ENCODE measurements at regions not wholly inside any gene's neighbourhood (a gene's known extent, or its start where the extent isn't known, plus 50 kb on each side); places are given as distances from the start of the nearest gene placed in this dataset.

DNA sequence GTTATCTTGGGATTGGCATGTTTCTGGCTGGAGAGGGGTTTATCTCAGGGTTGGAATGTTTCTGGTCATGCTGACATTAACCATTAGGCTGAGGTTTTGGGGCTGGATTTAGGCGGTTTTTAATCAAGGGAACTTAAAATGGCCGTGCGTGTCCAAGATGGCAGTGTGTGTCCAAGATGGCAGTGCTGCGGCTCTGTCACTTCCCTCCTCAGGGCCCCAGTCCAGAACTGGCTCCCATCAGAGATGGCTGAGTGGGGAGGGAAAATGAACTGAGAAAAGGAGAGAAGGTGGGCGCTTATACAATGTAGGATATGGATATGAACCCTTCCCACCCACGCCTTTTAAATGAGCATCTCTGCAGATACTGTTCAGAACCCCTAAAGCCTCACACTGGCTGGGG, 175.5 kb upstream of the MYT1L start:
- H3K9me3 Mint-ChIP-seq (ENCODE audit: low read depth): peaks cover 9% of the 10 kb centered on the region
- H3K27ac Mint-ChIP-seq: no peak overlapping the region
- TF ChIP-seq, protein P1, sequence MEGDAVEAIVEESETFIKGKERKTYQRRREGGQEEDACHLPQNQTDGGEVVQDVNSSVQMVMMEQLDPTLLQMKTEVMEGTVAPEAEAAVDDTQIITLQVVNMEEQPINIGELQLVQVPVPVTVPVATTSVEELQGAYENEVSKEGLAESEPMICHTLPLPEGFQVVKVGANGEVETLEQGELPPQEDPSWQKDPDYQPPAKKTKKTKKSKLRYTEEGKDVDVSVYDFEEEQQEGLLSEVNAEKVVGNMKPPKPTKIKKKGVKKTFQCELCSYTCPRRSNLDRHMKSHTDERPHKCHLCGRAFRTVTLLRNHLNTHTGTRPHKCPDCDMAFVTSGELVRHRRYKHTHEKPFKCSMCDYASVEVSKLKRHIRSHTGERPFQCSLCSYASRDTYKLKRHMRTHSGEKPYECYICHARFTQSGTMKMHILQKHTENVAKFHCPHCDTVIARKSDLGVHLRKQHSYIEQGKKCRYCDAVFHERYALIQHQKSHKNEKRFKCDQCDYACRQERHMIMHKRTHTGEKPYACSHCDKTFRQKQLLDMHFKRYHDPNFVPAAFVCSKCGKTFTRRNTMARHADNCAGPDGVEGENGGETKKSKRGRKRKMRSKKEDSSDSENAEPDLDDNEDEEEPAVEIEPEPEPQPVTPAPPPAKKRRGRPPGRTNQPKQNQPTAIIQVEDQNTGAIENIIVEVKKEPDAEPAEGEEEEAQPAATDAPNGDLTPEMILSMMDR (IDR thresholded peaks at IDR 0.05; ENCODE audit: unreplicated experiment): no peak
- H3K27me3 Mint-ChIP-seq: peaks cover 11% of the 10 kb centered on the region
- no peak overlapping the region for H3K4me3 Mint-ChIP-seq (ENCODE audit: low read depth)
- no peaks in the 10 kb centered on the region for H3K4me1 Mint-ChIP-seq (ENCODE audit: low read depth)
- no peak for DNase-seq (ENCODE audit: low spot score, unreplicated experiment)
- no peaks in the 10 kb centered on the region for H3K36me3 Mint-ChIP-seq (ENCODE audit: insufficient read depth)

DNA sequence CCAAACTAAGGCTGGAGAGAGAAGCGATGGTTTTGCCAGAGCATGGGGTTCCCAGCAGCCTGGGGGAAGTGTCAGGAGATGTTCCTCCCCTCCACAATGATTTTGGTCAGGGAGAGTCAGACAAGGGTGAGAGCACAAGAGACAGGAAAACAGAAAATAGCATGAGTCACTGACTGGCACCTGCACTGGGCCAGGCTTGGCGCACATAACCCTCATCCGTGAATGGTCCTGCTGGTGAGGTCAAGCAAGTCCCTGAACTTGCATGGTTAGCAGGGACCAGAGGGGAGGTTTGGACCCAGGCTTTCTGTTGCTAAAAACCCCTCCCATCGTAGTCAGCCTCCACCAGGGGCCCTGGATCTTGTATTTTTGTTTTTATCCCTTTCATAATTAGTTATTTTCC, 174.5 kb upstream of the MYT1L start:
- Mint-ChIP-seq H3K4me1 (ENCODE audit: low read depth) (no peaks in the 10 kb centered on the region), H3K4me3 (ENCODE audit: low read depth) (no peak overlapping the region), H3K9me3 (ENCODE audit: low read depth) (peaks cover 9% of the 10 kb centered on the region), H3K27ac (no peak overlapping the region), H3K27me3 (peaks cover 7% of the 10 kb centered on the region), H3K36me3 (ENCODE audit: insufficient read depth) (no peaks in the 10 kb centered on the region)
- TF ChIP-seq, protein P1 (IDR thresholded peaks at IDR 0.05; ENCODE audit: unreplicated experiment): no peak
- no peak for DNase-seq (ENCODE audit: low spot score, unreplicated experiment)

DNA sequence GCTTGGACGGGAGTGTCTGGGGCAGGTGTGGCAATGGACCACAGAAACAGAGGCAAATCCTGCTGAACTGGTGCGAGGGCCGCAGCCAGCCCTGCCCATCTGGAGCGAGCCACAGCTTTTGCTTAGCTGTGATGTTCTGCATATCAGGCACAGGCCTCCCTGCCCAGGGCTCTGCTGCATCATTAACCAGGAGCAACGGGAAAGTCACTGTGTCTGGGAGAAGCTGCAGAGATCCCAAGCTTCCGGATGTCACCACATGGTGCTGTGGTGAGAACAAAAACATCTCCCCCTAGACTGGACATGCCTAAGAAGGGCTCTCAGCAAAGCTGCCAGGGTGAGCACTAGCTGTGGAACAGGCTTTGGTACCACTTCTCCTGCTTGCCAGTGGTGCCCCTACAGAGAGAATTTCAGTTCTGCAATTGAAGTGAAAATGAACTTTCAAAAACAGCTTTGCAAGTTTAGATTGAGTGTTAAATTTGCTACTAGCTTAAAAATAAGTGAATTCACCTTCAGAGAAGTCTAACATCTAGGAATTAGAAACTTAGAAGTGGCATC, 172.9 kb upstream of the MYT1L start:
- peaks cover 7% of the 10 kb centered on the region for H3K27me3 Mint-ChIP-seq
- H3K4me1 Mint-ChIP-seq (ENCODE audit: low read depth): no peaks in the 10 kb centered on the region
- no peaks in the 10 kb centered on the region for H3K36me3 Mint-ChIP-seq (ENCODE audit: insufficient read depth)
- no peak overlapping the region for H3K27ac Mint-ChIP-seq
- H3K9me3 Mint-ChIP-seq (ENCODE audit: low read depth): peaks cover 9% of the 10 kb centered on the region
- no peak overlapping the region for H3K4me3 Mint-ChIP-seq (ENCODE audit: low read depth)
- DNase-seq (ENCODE audit: low spot score, unreplicated experiment): no peak
- TF ChIP-seq, protein P1 (IDR thresholded peaks at IDR 0.05; ENCODE audit: unreplicated experiment): no peak

DNA sequence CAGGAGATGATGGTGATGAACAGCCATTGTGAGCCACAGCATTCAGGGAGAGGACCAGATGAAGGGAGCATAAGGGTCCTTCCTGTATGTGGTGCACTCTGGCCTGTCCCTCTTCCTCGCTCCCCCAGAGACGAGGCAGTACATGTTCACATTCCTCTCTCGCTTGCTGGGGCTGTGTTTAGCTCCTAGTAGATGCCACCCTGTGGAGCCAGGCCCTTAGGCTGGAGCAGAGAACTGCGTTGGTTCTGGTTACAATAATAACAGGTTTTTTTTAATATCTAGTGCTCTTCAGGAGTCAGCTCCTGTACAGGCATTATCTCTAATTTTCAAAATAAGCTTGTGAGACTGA, 171.1 kb upstream of the MYT1L start:
- H3K9me3 Mint-ChIP-seq (ENCODE audit: low read depth): peaks cover 9% of the 10 kb centered on the region
- H3K27me3 Mint-ChIP-seq: peaks cover 7% of the 10 kb centered on the region
- no peak overlapping the region for H3K27ac Mint-ChIP-seq
- DNase-seq (ENCODE audit: low spot score, unreplicated experiment): no peak
- H3K4me1 Mint-ChIP-seq (ENCODE audit: low read depth): no peaks in the 10 kb centered on the region
- no peak overlapping the region for H3K4me3 Mint-ChIP-seq (ENCODE audit: low read depth)
- TF ChIP-seq, protein P1 (IDR thresholded peaks at IDR 0.05; ENCODE audit: unreplicated experiment): no peak
- H3K36me3 Mint-ChIP-seq (ENCODE audit: insufficient read depth): no peaks in the 10 kb centered on the region

DNA sequence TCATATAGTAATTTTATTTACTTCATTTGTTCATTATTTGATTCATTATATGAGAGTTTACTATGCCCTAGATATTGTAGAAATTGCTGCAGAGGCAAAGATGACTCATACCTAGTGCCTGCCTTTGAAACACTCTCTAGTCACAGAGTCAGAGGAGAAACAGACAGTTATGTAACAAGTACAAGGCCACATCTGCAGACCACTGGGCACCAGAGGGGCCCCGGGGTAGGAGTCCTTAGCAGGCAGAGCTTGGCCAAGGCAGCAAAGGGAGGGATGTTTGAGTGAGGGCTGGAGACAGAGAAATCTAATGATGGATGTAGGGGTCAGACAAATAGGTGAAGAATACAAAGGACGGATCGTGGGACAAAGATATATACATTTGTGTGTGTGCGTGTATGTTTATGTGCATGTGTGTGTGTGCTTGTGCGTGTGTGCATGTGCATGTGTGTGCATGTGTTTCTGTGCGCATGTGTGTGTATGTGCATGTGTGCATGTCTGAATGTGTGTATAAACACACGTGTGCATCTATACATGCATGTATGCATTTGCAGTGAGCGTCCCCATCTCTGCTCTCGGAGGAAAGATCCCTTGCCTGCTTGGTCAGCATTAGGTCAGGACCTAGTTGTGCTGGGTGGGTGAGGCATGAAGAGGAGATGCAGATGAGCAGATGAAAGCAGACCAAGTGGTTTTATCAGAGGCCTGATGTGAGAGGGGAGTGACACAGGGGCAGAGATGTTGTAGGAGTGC, 170.6 kb upstream of the MYT1L start:
- TF ChIP-seq, protein P1 (IDR thresholded peaks at IDR 0.05; ENCODE audit: unreplicated experiment): no peak
- DNase-seq (ENCODE audit: low spot score, unreplicated experiment): no peak
- Mint-ChIP-seq H3K9me3 (ENCODE audit: low read depth) (peaks cover 9% of the 10 kb centered on the region), H3K4me1 (ENCODE audit: low read depth) (no peaks in the 10 kb centered on the region), H3K27ac (no peak overlapping the region), H3K4me3 (ENCODE audit: low read depth) (no peak overlapping the region), H3K27me3 (peaks cover 10% of the 10 kb centered on the region), H3K36me3 (ENCODE audit: insufficient read depth) (no peaks in the 10 kb centered on the region)

All from progenitor cell of endocrine pancreas (in vitro differentiated cells).